ENCODE measurements at regions not wholly inside any gene's neighbourhood (a gene's known extent, or its start where the extent isn't known, plus 50 kb on each side); places are given as distances from the start of the nearest gene placed in this dataset.

DNA sequence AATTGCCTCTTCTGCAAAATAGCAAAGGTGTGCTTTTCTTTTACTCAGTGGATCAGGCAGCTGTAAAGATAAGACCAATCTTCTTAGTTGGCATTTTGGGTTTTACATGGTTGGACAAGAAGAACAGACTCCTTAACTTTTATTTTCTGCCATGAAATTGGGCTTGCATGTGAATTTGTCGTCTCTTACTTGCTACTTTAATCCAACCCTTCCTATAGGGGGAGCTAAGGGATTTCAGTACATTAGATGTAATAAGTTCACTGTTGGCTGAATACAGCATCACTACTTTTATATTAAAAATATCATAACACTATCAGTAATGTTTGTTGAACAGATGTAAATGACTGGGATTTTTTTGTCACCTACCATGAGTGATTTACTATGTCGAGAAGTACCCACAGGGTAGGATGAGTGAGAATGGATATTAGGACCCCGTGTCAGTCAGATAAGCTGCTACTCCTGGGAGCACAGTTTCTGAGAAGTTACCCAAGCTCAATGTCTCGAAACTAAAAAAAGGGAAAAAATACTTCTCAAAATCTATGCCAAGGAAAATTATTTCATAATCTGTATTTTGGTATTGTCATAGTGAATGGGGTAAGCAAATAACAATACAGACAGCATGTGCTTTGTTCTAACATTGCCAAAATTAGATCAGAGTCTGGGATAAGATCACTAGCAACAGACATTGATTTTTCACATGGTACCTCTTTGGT, 127.4 kb upstream of the AGR3 start:
- TF ChIP-seq, protein P1, sequence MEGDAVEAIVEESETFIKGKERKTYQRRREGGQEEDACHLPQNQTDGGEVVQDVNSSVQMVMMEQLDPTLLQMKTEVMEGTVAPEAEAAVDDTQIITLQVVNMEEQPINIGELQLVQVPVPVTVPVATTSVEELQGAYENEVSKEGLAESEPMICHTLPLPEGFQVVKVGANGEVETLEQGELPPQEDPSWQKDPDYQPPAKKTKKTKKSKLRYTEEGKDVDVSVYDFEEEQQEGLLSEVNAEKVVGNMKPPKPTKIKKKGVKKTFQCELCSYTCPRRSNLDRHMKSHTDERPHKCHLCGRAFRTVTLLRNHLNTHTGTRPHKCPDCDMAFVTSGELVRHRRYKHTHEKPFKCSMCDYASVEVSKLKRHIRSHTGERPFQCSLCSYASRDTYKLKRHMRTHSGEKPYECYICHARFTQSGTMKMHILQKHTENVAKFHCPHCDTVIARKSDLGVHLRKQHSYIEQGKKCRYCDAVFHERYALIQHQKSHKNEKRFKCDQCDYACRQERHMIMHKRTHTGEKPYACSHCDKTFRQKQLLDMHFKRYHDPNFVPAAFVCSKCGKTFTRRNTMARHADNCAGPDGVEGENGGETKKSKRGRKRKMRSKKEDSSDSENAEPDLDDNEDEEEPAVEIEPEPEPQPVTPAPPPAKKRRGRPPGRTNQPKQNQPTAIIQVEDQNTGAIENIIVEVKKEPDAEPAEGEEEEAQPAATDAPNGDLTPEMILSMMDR (IDR thresholded peaks at IDR 0.05; ENCODE audit: low read depth, low read length): peak; percentile 20; the same call in 1 of the 2 replicates
- no peaks in the 10 kb centered on the region for H3K9me3 ChIP-seq
- no peaks in the 10 kb centered on the region for H3K4me1 ChIP-seq
- 0 out of 2 replicates have a peak, but pooled peaks cover 1% of the 10 kb centered on the region for H3K27me3 ChIP-seq
- no peak overlapping the region for H3K4me3 ChIP-seq (ENCODE audit: low read depth, low read length)
- no peak for DNase-seq
- H3K36me3 ChIP-seq: no peaks in the 10 kb centered on the region

DNA sequence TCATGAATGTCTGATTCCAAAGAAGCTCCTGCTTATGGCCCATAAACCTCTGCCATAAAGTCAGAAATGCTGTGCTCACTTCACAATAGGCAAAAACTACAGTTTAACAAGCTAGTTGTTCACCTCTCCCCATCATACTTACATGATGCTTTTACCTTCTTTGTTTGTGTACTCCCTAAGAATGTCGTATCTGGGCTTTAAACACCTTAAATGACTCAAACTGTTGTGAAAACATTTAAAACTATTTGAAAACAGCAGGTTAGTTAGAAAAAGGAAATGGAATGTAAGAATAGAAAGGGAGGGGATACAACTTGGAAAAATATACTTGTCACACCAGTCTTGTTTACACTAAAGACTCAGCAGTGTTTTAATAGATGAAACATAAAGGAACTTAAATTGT, 128.2 kb upstream of the AGR3 start:
- Histone ChIP-seq H3K9me3 (no peaks in the 10 kb centered on the region), H3K4me1 (no peaks in the 10 kb centered on the region), H3K27me3 (no peaks in the 10 kb centered on the region), H3K4me3 (ENCODE audit: low read depth, low read length) (no peak overlapping the region), H3K36me3 (no peaks in the 10 kb centered on the region)
- DNase-seq: no peak
- TF ChIP-seq, protein P1 (IDR thresholded peaks at IDR 0.05; ENCODE audit: low read depth, low read length): no peak

DNA sequence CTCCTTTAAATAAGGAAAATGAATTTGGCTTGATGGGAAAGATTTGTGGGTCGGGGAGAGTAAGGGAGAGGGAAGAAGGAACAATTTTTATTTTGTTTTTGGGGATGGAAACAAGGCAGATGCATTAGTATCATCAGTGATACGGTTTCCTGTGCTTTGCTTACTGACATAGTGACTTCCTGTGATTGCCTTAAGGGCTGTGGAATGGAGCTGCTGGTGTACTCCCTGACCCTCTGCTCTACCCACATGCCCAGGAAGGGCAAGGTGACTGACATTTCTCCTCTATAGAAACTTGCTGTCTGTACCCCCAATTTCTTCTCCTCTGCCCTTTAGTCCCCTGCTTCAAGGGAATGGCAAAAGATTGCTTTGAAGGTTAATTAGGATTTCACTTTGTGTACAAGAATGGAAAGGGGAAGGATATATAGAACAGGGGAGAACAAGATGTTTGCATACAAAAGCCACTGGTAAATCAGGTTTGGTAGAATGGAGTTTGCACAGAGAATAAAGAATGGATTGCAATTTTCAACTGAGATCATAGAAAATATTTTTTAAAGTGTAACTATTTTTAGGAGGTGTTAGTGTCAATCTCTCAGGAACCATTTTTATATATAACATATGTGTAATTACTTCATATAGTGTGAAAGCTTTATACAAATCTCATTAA, 129.0 kb upstream of the AGR3 start:
- Histone ChIP-seq H3K36me3 (no peaks in the 10 kb centered on the region), H3K27me3 (no peaks in the 10 kb centered on the region)
- DNase-seq: no peak

DNA sequence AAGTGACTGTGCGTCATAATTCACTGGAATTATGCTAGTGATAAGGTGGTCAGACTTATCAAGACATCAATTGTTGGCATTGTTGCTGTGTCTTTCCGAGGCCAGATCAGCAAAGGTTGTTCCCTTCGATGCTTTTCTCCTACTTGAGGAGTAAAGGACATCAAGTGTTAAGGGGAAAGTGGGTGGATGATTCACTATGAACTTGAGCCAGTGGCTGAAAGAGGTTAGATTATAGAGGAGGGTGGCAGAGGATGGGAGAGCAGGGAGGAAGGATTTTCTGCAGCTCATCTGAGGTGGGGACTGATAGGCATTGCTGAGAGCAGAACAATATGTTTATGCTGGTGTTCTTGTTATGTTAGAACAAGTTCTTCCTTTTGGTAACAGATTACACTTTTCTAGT, 131.4 kb upstream of the AGR3 start:
- no peaks in the 10 kb centered on the region for H3K9me3 ChIP-seq
- H3K4me3 ChIP-seq (ENCODE audit: low read depth, low read length): no peak overlapping the region
- no peaks in the 10 kb centered on the region for H3K27me3 ChIP-seq
- no peak for DNase-seq
- no peaks in the 10 kb centered on the region for H3K4me1 ChIP-seq
- no peaks in the 10 kb centered on the region for H3K36me3 ChIP-seq
- TF ChIP-seq, protein P1 (IDR thresholded peaks at IDR 0.05; ENCODE audit: low read depth, low read length): no peak

More for the DNA sequence above, 129.0 kb upstream of the AGR3 start:
- TF ChIP-seq, protein P1 (IDR thresholded peaks at IDR 0.05; ENCODE audit: low read depth, low read length): no peak
- no peaks in the 10 kb centered on the region for H3K9me3 ChIP-seq
- H3K4me1 ChIP-seq: no peaks in the 10 kb centered on the region
- no peak overlapping the region for H3K4me3 ChIP-seq (ENCODE audit: low read depth, low read length)

DNA sequence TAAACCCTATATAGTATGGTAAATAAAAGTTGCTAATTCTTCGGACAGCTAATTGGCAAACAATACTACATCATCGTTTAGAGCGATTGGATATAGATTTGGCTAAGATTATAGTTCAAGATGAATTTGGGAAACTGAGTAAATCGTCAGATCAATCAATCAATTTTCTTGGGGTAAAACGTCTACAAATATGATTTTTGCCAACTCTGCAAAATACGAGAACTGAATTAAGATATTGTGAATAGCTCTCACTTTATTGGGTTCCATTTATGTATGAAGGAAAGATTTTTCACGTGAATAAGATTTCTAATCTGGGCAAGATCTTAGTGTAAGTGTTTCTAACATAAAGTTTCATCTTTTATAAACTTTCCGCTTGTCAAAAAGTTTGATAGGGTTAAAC, 132.9 kb upstream of the AGR3 start:
- TF ChIP-seq, protein P1 (IDR thresholded peaks at IDR 0.05; ENCODE audit: low read depth, low read length): no peak
- Histone ChIP-seq H3K4me1 (no peaks in the 10 kb centered on the region), H3K36me3 (no peaks in the 10 kb centered on the region), H3K27me3 (no peaks in the 10 kb centered on the region), H3K9me3 (no peaks in the 10 kb centered on the region), H3K4me3 (ENCODE audit: low read depth, low read length) (no peak overlapping the region)
- DNase-seq: no peak

DNA sequence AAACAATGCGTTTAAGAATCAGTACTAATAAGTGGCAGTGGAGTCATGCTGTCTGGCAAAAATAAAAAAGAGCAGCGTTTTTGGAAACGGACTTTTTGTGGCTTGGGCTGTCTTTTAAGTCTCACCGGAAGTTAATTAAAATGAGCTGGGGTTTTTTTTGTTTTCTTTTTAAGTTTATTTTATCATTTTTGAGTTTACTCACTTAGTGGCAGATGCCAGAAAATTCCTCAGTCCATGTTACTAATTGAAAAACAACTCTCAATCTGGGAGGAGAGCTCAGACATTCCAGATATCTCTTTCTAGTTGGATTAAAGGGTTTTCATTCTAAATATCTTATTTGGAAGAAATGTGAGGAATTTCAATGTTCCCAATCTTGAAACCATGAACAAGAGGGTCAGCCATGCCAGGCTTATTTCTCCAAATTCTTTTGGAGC, 133.8 kb upstream of the AGR3 start:
- no peaks in the 10 kb centered on the region for H3K36me3 ChIP-seq
- H3K27me3 ChIP-seq: no peaks in the 10 kb centered on the region
- no peaks in the 10 kb centered on the region for H3K4me1 ChIP-seq
- TF ChIP-seq, protein P1 (IDR thresholded peaks at IDR 0.05; ENCODE audit: low read depth, low read length): no peak
- H3K4me3 ChIP-seq (ENCODE audit: low read depth, low read length): no peak overlapping the region
- no peak for DNase-seq
- H3K9me3 ChIP-seq: no peaks in the 10 kb centered on the region

Measured in BE2C (cell line).